IMR-90 (cell line): ENCODE measurements at regions not wholly inside any gene's neighbourhood (a gene's known extent, or its start where the extent isn't known, plus 50 kb on each side); places are given as distances from the start of the nearest gene placed in this dataset.

Experiments
- ATAC-seq: fragments of 200-7000 bp; cut with Tn5 transposase; 2 replicates; pipeline ENCODE4 v1.9.1; 2020; ENCODE audit warnings: low read depth, mild to moderate bottlenecking, moderate library complexity
- BruUV-seq: library from RNA; stranded (reverse); fragments of 400-500 nt; replicated peaks from 2 replicates; lab custom pipeline; 2021; lab: Mats Ljungman, UMichigan
- CTCF ChIA-PET: fragments of 300-600 bp; formaldehyde crosslinking; extraction: SDS; loops from one replicate; lab custom pipeline; 2021; ENCODE audit warnings: antibody characterized with exemption; lab: Yijun Ruan, JAX
- POLR2A ChIA-PET: fragments of 300-600 bp; sonication (Branson Sonifier 250); formaldehyde crosslinking; loops from one replicate; lab custom pipeline; 2022; ENCODE audit warnings: antibody characterized with exemption; ENCODE audit not compliant: unreplicated experiment; lab: Charles Lee
- DNase-seq: peaks from one replicate; pipeline ENCODE4 v3.0.0; 2013
- H2AFZ ChIP-seq: replicated peaks from 2 replicates; pipeline ENCODE3; 2013; ENCODE audit warnings: low read length, mild to moderate bottlenecking; ENCODE audit not compliant: poor library complexity
- H2AK5ac ChIP-seq: 2 replicates; pipeline ENCODE4 v1.6.1; 2013; ENCODE audit warnings: low read depth, low read length, inconsistent platforms
- H2AK9ac ChIP-seq: replicated peaks from 2 replicates; pipeline ENCODE3; 2013; ENCODE audit warnings: mild to moderate bottlenecking, low read depth, low read length, moderate library complexity; ENCODE audit not compliant: poor library complexity
- H2BK120ac ChIP-seq: 2 replicates; pipeline ENCODE4 v1.6.1; 2013; ENCODE audit warnings: low read depth, low read length, inconsistent platforms
- H2BK15ac ChIP-seq: 3 replicates; pipeline ENCODE4 v1.6.1; 2013; ENCODE audit warnings: low read depth, low read length, inconsistent platforms
- H2BK20ac ChIP-seq: 2 replicates; pipeline ENCODE4 v1.6.1; 2013; ENCODE audit warnings: low read depth, mild to moderate bottlenecking, inconsistent platforms, low read length, moderate library complexity
- H2BK5ac ChIP-seq: 2 replicates; pipeline ENCODE4 v1.6.1; 2013; ENCODE audit warnings: mild to moderate bottlenecking, low read depth, low read length, inconsistent platforms; ENCODE audit not compliant: poor library complexity, severe bottlenecking
- H3K14ac ChIP-seq: replicated peaks from 2 replicates; pipeline ENCODE4 v1.6.1; 2013; ENCODE audit warnings: low read depth, low read length, inconsistent platforms
- H3K18ac ChIP-seq: 2 replicates; pipeline ENCODE4 v1.6.1; 2013; ENCODE audit warnings: low read depth, low read length, control low read depth
- H3K23ac ChIP-seq: 2 replicates; pipeline ENCODE4 v1.6.1; 2013; ENCODE audit warnings: low read depth, low read length, inconsistent platforms
- H3K27ac ChIP-seq: 2 replicates; pipeline ENCODE4 v1.5.1; 2013; ENCODE audit warnings: mild to moderate bottlenecking, control low read depth, low read length; ENCODE audit not compliant: insufficient read depth
- H3K27me3 ChIP-seq: 2 replicates; pipeline ENCODE4 v1.6.1; 2013; ENCODE audit warnings: low read length; ENCODE audit not compliant: control insufficient read depth, insufficient read depth
- H3K36me3 ChIP-seq: 2 replicates; pipeline ENCODE4 v1.6.1; 2013; ENCODE audit warnings: low read length, mixed read lengths; ENCODE audit not compliant: control insufficient read depth, insufficient read depth
- H3K4ac ChIP-seq: 2 replicates; pipeline ENCODE4 v1.6.1; 2013; ENCODE audit warnings: low read depth, low read length, inconsistent platforms
- H3K4me1 ChIP-seq: 2 replicates; pipeline ENCODE4 v1.6.1; 2013; ENCODE audit warnings: low read length, mixed read lengths; ENCODE audit not compliant: control insufficient read depth, insufficient read depth
- H3K4me2 ChIP-seq: 2 replicates; pipeline ENCODE4 v1.6.1; 2013; ENCODE audit warnings: low read depth, mild to moderate bottlenecking, control low read depth, low read length, moderate library complexity
- H3K4me3 ChIP-seq: 2 replicates; pipeline ENCODE4 v1.5.1; 2013; ENCODE audit warnings: low read depth, mild to moderate bottlenecking, control low read depth, low read length, moderate library complexity; ENCODE audit not compliant: insufficient read depth
- H3K56ac ChIP-seq: 2 replicates; pipeline ENCODE4 v1.6.1; 2013; ENCODE audit warnings: low read length, inconsistent platforms; ENCODE audit not compliant: insufficient read depth; ENCODE audit errors: extremely low read depth
- H3K79me1 ChIP-seq, 2 experiments: 2 replicates each; pipeline ENCODE4 v1.6.1; 2013; ENCODE audit warnings: low read length in 2 of 2, inconsistent platforms in 1 of 2, low read depth in 1 of 2
- H3K9ac ChIP-seq: 2 replicates; pipeline ENCODE4 v1.6.1; 2013; ENCODE audit warnings: low read depth, low read length, control low read depth
- H3K9me1 ChIP-seq: 2 replicates; pipeline ENCODE4 v1.6.1; 2013; ENCODE audit warnings: low read length, inconsistent platforms; ENCODE audit not compliant: insufficient read depth
- H3K9me3 ChIP-seq: 2 replicates; pipeline ENCODE4 v1.6.1; 2013; ENCODE audit warnings: low read length; ENCODE audit not compliant: control insufficient read depth, insufficient read depth
- H4K20me1 ChIP-seq: 2 replicates; pipeline ENCODE4 v1.6.1; 2013; ENCODE audit warnings: low read length, inconsistent platforms; ENCODE audit not compliant: insufficient read depth
- H4K5ac ChIP-seq: 2 replicates; pipeline ENCODE4 v1.6.1; 2013; ENCODE audit warnings: mild to moderate bottlenecking, low read depth, low read length, control low read depth
- H4K8ac ChIP-seq, 2 experiments: 2 replicates each; pipeline ENCODE4 v1.6.1; 2013; ENCODE audit warnings: low read depth in 2 of 2, low read length in 2 of 2, control low read depth in 1 of 2, inconsistent platforms in 1 of 2
- H4K91ac ChIP-seq: 2 replicates; pipeline ENCODE4 v1.6.1; 2013; ENCODE audit warnings: low read depth, low read length, inconsistent platforms; ENCODE audit not compliant: insufficient read depth
- FOS ChIP-seq: fragments of 150-350 bp; IDR thresholded peaks from 2 replicates; pipeline ENCODE4 v1.6.1; 2016; ENCODE audit warnings: low read depth, low read length
- MAZ ChIP-seq: IDR thresholded peaks from 2 replicates; pipeline ENCODE4 v1.6.1; 2012; ENCODE audit warnings: low read depth, mild to moderate bottlenecking, low read length, improper control_type of control experiment, moderate library complexity, borderline replicate concordance
- MXI1 ChIP-seq: IDR thresholded peaks from 2 replicates; pipeline ENCODE4 v1.6.1; 2012; ENCODE audit warnings: low read depth, mild to moderate bottlenecking, low read length, moderate library complexity, borderline replicate concordance
- POLR2A ChIP-seq: IDR thresholded peaks from 2 replicates; pipeline ENCODE4 v1.6.1; 2012; ENCODE audit warnings: mild to moderate bottlenecking, low read depth, low read length
- RAD21 ChIP-seq: IDR thresholded peaks from 2 replicates; pipeline ENCODE4 v1.6.1; 2012; ENCODE audit warnings: low read length, improper control_type of control experiment
- dilution Hi-C: fragments of 300-500 bp; cut with HindIII; formaldehyde crosslinking; loops from one replicate; pipeline ENCODE4 v1.14.3; 2018; ENCODE audit warnings: low sequenced_read_pairs; ENCODE audit not compliant: unreplicated experiment
- in situ Hi-C: fragments of 300-500 bp; cut with MboI; formaldehyde crosslinking; loops from 3 replicates; pipeline ENCODE4 v1.14.3; 2019; ENCODE audit warnings: low sequenced_read_pairs, inconsistent platforms, mixed read lengths
- intact Hi-C: fragments of 100-400 bp; cut with micrococcal nuclease; formaldehyde crosslinking; loops from 2 replicates; pipeline ENCODE4 v1.10.0; 2022
- TF ChIP-seq, protein P1 (sequence below): fragments of 150-350 bp; IDR thresholded peaks from 2 replicates; pipeline ENCODE4 v1.6.1; 2017; ENCODE audit warnings: mild to moderate bottlenecking, antibody characterized with exemption, low read length, low read depth

DNA sequence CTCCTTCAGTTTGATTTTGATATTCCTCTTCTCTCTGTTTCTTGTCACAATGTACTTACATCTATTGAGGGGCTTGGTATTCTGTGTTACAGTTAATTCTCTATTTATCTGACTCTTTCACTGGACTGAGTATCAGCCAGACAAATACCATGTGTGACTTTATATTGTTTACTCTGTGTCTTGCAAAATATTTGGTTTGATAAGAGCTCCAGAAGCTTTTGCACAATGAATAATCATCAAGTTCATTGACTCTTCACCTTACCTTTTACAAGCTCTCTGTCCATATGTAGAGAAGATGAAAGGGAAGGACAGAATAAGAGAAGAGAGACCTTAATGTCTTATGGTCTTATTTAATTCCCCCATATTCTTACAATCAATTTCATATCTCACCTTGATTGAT is 877.7 kb upstream of the CDH8 start:
- Histone ChIP-seq H3K4me3 (no peak overlapping the region), H3K56ac (no peak overlapping the region), H3K18ac (no peak overlapping the region), H4K5ac (no peak overlapping the region), H2AK9ac (no peak overlapping the region), H3K4ac (no peak overlapping the region), H2BK120ac (no peak overlapping the region), H3K27me3 (no peaks in the 10 kb centered on the region), H3K14ac (no peak overlapping the region), H3K36me3 (no peaks in the 10 kb centered on the region), H2AK5ac (no peak overlapping the region), H3K9me1 (no peaks in the 10 kb centered on the region), H3K9ac (no peak overlapping the region), H3K79me1 (no peaks in the 10 kb centered on the region), H2BK5ac (no peak overlapping the region), H3K23ac (no peak overlapping the region), H2BK20ac (no peak overlapping the region), H3K4me2 (no peak overlapping the region), H4K91ac (no peak overlapping the region), H3K27ac (no peak overlapping the region), H2BK15ac (no peak overlapping the region), H3K9me3 (peaks cover 8% of the 10 kb centered on the region), H2AFZ (no peak overlapping the region), H3K4me1 (no peaks in the 10 kb centered on the region), H4K20me1 (no peaks in the 10 kb centered on the region), H4K8ac (no peak overlapping the region)
- dilution Hi-C loops (no loop called here), intact Hi-C loops (no loop called here), in situ Hi-C loops (no loop called here)
- ChIA-PET POLR2A (no interaction called here), CTCF (no interaction called here)
- ATAC-seq = no peak
- TF ChIP-seq, protein P1, sequence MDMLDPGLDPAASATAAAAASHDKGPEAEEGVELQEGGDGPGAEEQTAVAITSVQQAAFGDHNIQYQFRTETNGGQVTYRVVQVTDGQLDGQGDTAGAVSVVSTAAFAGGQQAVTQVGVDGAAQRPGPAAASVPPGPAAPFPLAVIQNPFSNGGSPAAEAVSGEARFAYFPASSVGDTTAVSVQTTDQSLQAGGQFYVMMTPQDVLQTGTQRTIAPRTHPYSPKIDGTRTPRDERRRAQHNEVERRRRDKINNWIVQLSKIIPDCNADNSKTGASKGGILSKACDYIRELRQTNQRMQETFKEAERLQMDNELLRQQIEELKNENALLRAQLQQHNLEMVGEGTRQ = no peak
- TF ChIP-seq MXI1 = no peak
- TF ChIP-seq POLR2A = no peak
- no peak for TF ChIP-seq RAD21
- TF ChIP-seq MAZ = no peak
- no peak for TF ChIP-seq FOS
- no TSS peak for BruUV-seq
- no peak for DNase-seq
